ENCODE measurements at regions not wholly inside any gene's neighbourhood (a gene's known extent, or its start where the extent isn't known, plus 50 kb on each side); places are given as distances from the start of the nearest gene placed in this dataset.

DNA sequence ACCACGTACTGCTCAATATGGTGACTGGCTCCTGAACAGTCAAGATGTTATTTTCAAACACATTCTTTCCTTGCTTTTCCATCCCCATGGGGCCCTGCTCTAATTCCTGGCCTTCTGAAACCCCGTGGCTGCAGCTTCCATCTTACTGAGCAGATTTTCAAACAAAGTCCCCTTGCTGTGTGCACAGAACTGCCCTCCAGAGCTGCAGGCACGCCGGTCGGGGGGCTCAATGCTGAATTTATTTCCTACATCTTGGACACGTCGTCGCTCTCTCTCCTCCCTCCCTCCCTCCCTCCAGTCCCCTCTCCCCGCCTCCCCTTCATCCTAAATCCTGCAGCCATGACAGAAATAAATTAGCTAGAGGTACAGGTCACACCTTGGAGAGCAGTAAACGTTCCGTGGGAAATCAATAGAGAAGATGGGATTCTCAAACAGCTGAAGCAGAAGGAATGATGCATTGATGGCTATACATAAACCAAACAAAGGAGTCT, 243.1 kb upstream of the BLID start:
- TF ChIP-seq CTCF (conservative IDR thresholded peaks at IDR 0.05) (no peak), ZFX (IDR thresholded peaks at IDR 0.05) (no peak)

All from C4-2B (cell line).